ENCODE measurements at regions not wholly inside any gene's neighbourhood (a gene's known extent, or its start where the extent isn't known, plus 50 kb on each side); places are given as distances from the start of the nearest gene placed in this dataset.

- no peak for TF ChIP-seq POLR2A (IDR thresholded peaks at IDR 0.05)
- TF ChIP-seq CTCF (IDR thresholded peaks at IDR 0.05), result no peak
Observed at GRCh38 chr12:65682112-65682511, 142.2 kb upstream of the HMGA2 start.
